IMR-90 (cell line): ENCODE measurements at regions not wholly inside any gene's neighbourhood (a gene's known extent, or its start where the extent isn't known, plus 50 kb on each side); places are given as distances from the start of the nearest gene placed in this dataset.

ENCODE experiments used
- ATAC-seq: fragments of 200-7000 bp; cut with Tn5 transposase; 2 replicates; pipeline ENCODE4 v1.9.1; 2020; ENCODE audit warnings: low read depth, mild to moderate bottlenecking, moderate library complexity
- BruUV-seq: library from RNA; stranded (reverse); fragments of 400-500 nt; replicated peaks from 2 replicates; lab custom pipeline; 2021; lab: Mats Ljungman, UMichigan
- CTCF ChIA-PET: fragments of 300-600 bp; formaldehyde crosslinking; extraction: SDS; loops from one replicate; lab custom pipeline; 2021; ENCODE audit warnings: antibody characterized with exemption; lab: Yijun Ruan, JAX
- POLR2A ChIA-PET: fragments of 300-600 bp; sonication (Branson Sonifier 250); formaldehyde crosslinking; loops from one replicate; lab custom pipeline; 2022; ENCODE audit warnings: antibody characterized with exemption; ENCODE audit not compliant: unreplicated experiment; lab: Charles Lee
- DNase-seq: peaks from one replicate; pipeline ENCODE4 v3.0.0; 2013
- H2AFZ ChIP-seq: replicated peaks from 2 replicates; pipeline ENCODE3; 2013; ENCODE audit warnings: low read length, mild to moderate bottlenecking; ENCODE audit not compliant: poor library complexity
- H2AK5ac ChIP-seq: 2 replicates; pipeline ENCODE4 v1.6.1; 2013; ENCODE audit warnings: low read depth, low read length, inconsistent platforms
- H2AK9ac ChIP-seq: replicated peaks from 2 replicates; pipeline ENCODE3; 2013; ENCODE audit warnings: mild to moderate bottlenecking, low read depth, low read length, moderate library complexity; ENCODE audit not compliant: poor library complexity
- H2BK120ac ChIP-seq: 2 replicates; pipeline ENCODE4 v1.6.1; 2013; ENCODE audit warnings: low read depth, low read length, inconsistent platforms
- H2BK15ac ChIP-seq: 3 replicates; pipeline ENCODE4 v1.6.1; 2013; ENCODE audit warnings: low read depth, low read length, inconsistent platforms
- H2BK20ac ChIP-seq: 2 replicates; pipeline ENCODE4 v1.6.1; 2013; ENCODE audit warnings: low read depth, mild to moderate bottlenecking, inconsistent platforms, low read length, moderate library complexity
- H2BK5ac ChIP-seq: 2 replicates; pipeline ENCODE4 v1.6.1; 2013; ENCODE audit warnings: mild to moderate bottlenecking, low read depth, low read length, inconsistent platforms; ENCODE audit not compliant: poor library complexity, severe bottlenecking
- H3K14ac ChIP-seq: replicated peaks from 2 replicates; pipeline ENCODE4 v1.6.1; 2013; ENCODE audit warnings: low read depth, low read length, inconsistent platforms
- H3K18ac ChIP-seq: 2 replicates; pipeline ENCODE4 v1.6.1; 2013; ENCODE audit warnings: low read depth, low read length, control low read depth
- H3K23ac ChIP-seq: 2 replicates; pipeline ENCODE4 v1.6.1; 2013; ENCODE audit warnings: low read depth, low read length, inconsistent platforms
- H3K27ac ChIP-seq: 2 replicates; pipeline ENCODE4 v1.5.1; 2013; ENCODE audit warnings: mild to moderate bottlenecking, control low read depth, low read length; ENCODE audit not compliant: insufficient read depth
- H3K27me3 ChIP-seq: 2 replicates; pipeline ENCODE4 v1.6.1; 2013; ENCODE audit warnings: low read length; ENCODE audit not compliant: control insufficient read depth, insufficient read depth
- H3K36me3 ChIP-seq: 2 replicates; pipeline ENCODE4 v1.6.1; 2013; ENCODE audit warnings: low read length, mixed read lengths; ENCODE audit not compliant: control insufficient read depth, insufficient read depth
- H3K4ac ChIP-seq: 2 replicates; pipeline ENCODE4 v1.6.1; 2013; ENCODE audit warnings: low read depth, low read length, inconsistent platforms
- H3K4me1 ChIP-seq: 2 replicates; pipeline ENCODE4 v1.6.1; 2013; ENCODE audit warnings: low read length, mixed read lengths; ENCODE audit not compliant: control insufficient read depth, insufficient read depth
- H3K4me2 ChIP-seq: 2 replicates; pipeline ENCODE4 v1.6.1; 2013; ENCODE audit warnings: low read depth, mild to moderate bottlenecking, control low read depth, low read length, moderate library complexity
- H3K4me3 ChIP-seq: 2 replicates; pipeline ENCODE4 v1.5.1; 2013; ENCODE audit warnings: low read depth, mild to moderate bottlenecking, control low read depth, low read length, moderate library complexity; ENCODE audit not compliant: insufficient read depth
- H3K56ac ChIP-seq: 2 replicates; pipeline ENCODE4 v1.6.1; 2013; ENCODE audit warnings: low read length, inconsistent platforms; ENCODE audit not compliant: insufficient read depth; ENCODE audit errors: extremely low read depth
- H3K79me1 ChIP-seq, 2 experiments: 2 replicates each; pipeline ENCODE4 v1.6.1; 2013; ENCODE audit warnings: low read length in 2 of 2, inconsistent platforms in 1 of 2, low read depth in 1 of 2
- H3K9ac ChIP-seq: 2 replicates; pipeline ENCODE4 v1.6.1; 2013; ENCODE audit warnings: low read depth, low read length, control low read depth
- H3K9me1 ChIP-seq: 2 replicates; pipeline ENCODE4 v1.6.1; 2013; ENCODE audit warnings: low read length, inconsistent platforms; ENCODE audit not compliant: insufficient read depth
- H3K9me3 ChIP-seq: 2 replicates; pipeline ENCODE4 v1.6.1; 2013; ENCODE audit warnings: low read length; ENCODE audit not compliant: control insufficient read depth, insufficient read depth
- H4K20me1 ChIP-seq: 2 replicates; pipeline ENCODE4 v1.6.1; 2013; ENCODE audit warnings: low read length, inconsistent platforms; ENCODE audit not compliant: insufficient read depth
- H4K5ac ChIP-seq: 2 replicates; pipeline ENCODE4 v1.6.1; 2013; ENCODE audit warnings: mild to moderate bottlenecking, low read depth, low read length, control low read depth
- H4K8ac ChIP-seq, 2 experiments: 2 replicates each; pipeline ENCODE4 v1.6.1; 2013; ENCODE audit warnings: low read depth in 2 of 2, low read length in 2 of 2, control low read depth in 1 of 2, inconsistent platforms in 1 of 2
- H4K91ac ChIP-seq: 2 replicates; pipeline ENCODE4 v1.6.1; 2013; ENCODE audit warnings: low read depth, low read length, inconsistent platforms; ENCODE audit not compliant: insufficient read depth
- CHD1 ChIP-seq: IDR thresholded peaks from 2 replicates; pipeline ENCODE4 v1.6.1; 2012; ENCODE audit warnings: low read depth, low read length, improper control_type of control experiment
- RAD21 ChIP-seq: IDR thresholded peaks from 2 replicates; pipeline ENCODE4 v1.6.1; 2012; ENCODE audit warnings: low read length, improper control_type of control experiment
- RFX5 ChIP-seq: IDR thresholded peaks from 2 replicates; pipeline ENCODE4 v1.8.0; 2012; ENCODE audit warnings: low read depth, mild to moderate bottlenecking, low read length, moderate library complexity
- USF2 ChIP-seq: fragments of 150-350 bp; IDR thresholded peaks from 2 replicates; pipeline ENCODE4 v1.6.1; 2017; ENCODE audit warnings: mild to moderate bottlenecking, antibody characterized with exemption, low read length, low read depth
- WGBS, 2 experiments: methylation state at CpG; one replicate each; pipeline versions ENCODE4 v1.1.5 to v1.1.7; 2013; ENCODE audit warnings: missing lambda C conversion rate in 2 of 2; ENCODE audit not compliant: insufficient read length in 1 of 2; ENCODE audit errors: extremely low coverage in 2 of 2; 5-methylcytosine and 5-hydroxymethylcytosine counted together
- dilution Hi-C: fragments of 300-500 bp; cut with HindIII; formaldehyde crosslinking; loops from one replicate; pipeline ENCODE4 v1.14.3; 2018; ENCODE audit warnings: low sequenced_read_pairs; ENCODE audit not compliant: unreplicated experiment
- in situ Hi-C: fragments of 300-500 bp; cut with MboI; formaldehyde crosslinking; loops from 3 replicates; pipeline ENCODE4 v1.14.3; 2019; ENCODE audit warnings: low sequenced_read_pairs, inconsistent platforms, mixed read lengths
- intact Hi-C: fragments of 100-400 bp; cut with micrococcal nuclease; formaldehyde crosslinking; loops from 2 replicates; pipeline ENCODE4 v1.10.0; 2022

GRCh38 chr16:59214455-59214854 is 480.3 kb upstream of the GOT2 start:
- Histone ChIP-seq H3K9me1 (no peaks in the 10 kb centered on the region), H3K18ac (no peak overlapping the region), H2BK5ac (no peak overlapping the region), H4K20me1 (no peaks in the 10 kb centered on the region), H3K9me3 (peaks cover 2% of the 10 kb centered on the region), H3K9ac (no peak overlapping the region), H4K8ac (no peak overlapping the region), H4K91ac (no peak overlapping the region), H3K4me3 (no peak overlapping the region), H3K27ac (no peak overlapping the region), H3K27me3 (no peaks in the 10 kb centered on the region), H2BK15ac (no peak overlapping the region), H3K79me1 (no peaks in the 10 kb centered on the region), H3K4me1 (no peaks in the 10 kb centered on the region), H3K56ac (no peak overlapping the region), H2AFZ (no peak overlapping the region), H4K5ac (no peak overlapping the region), H3K23ac (no peak overlapping the region), H2BK120ac (no peak overlapping the region), H2AK9ac (no peak overlapping the region), H2BK20ac (no peak overlapping the region), H3K14ac (no peak overlapping the region), H3K4me2 (no peak overlapping the region), H2AK5ac (no peak overlapping the region), H3K36me3 (no peaks in the 10 kb centered on the region), H3K4ac (no peak overlapping the region)
- CTCF ChIA-PET: no interaction called here
- in situ Hi-C loops: no loop called here
- no TSS peak for BruUV-seq
- POLR2A ChIA-PET: no interaction called here
- no peak for TF ChIP-seq USF2
- no peak for TF ChIP-seq RFX5
- no peak for TF ChIP-seq RAD21
- TF ChIP-seq CHD1: no peak
- DNase-seq: no peak
- intact Hi-C loops: no loop called here
- dilution Hi-C loops: no loop called here
- no peak for ATAC-seq
- WGBS, 2 experiments: no CpG with 5 or more reads among the region's 2 CpGs
